ENCODE measurements at regions not wholly inside any gene's neighbourhood (a gene's known extent, or its start where the extent isn't known, plus 50 kb on each side); places are given as distances from the start of the nearest gene placed in this dataset.
A peak's percentile ranks its signal among the peaks of the same experiment; 100 is the strongest.
"Not testable (repeated sequence)": the region's sequence is repeated elsewhere in the genome, so short reads cannot be mapped to it uniquely, and the experiment has no call there.

GRCh38 chr3:103210583-103210982 lies 775.8 kb downstream of the ZPLD1 start:
- POLR2A ChIA-PET: no interaction called here
- CTCF ChIA-PET: no interaction called here
- no peak for TF ChIP-seq CTCF (IDR thresholded peaks at IDR 0.05; ENCODE audit: control extremely low read depth, extremely low read depth, low read depth, missing control alignments)
- no peak for DNase-seq (ENCODE audit: extremely low spot score)

- POLR2A ChIA-PET: no interaction called here
- CTCF ChIA-PET: no interaction called here
Observed at GRCh38 chr3:103218146-103218545, 783.3 kb downstream of the ZPLD1 start.

GRCh38 chr3:103218793-103219192 lies 784.0 kb downstream of the ZPLD1 start:
- no peak for TF ChIP-seq CTCF (IDR thresholded peaks at IDR 0.05; ENCODE audit: control extremely low read depth, extremely low read depth, low read depth, missing control alignments)
- ChIA-PET CTCF (no interaction called here), POLR2A (no interaction called here)
- peak; percentile 12 for DNase-seq (ENCODE audit: extremely low spot score)

More at GRCh38 chr3:103218146-103218545, 783.3 kb downstream of the ZPLD1 start:
- peak; percentile 56 for DNase-seq (ENCODE audit: extremely low spot score)
- TF ChIP-seq CTCF (IDR thresholded peaks at IDR 0.05; ENCODE audit: control extremely low read depth, extremely low read depth, low read depth, missing control alignments): no peak

GRCh38 chr3:103227651-103228050 lies 792.8 kb downstream of the ZPLD1 start:
- POLR2A ChIA-PET: no interaction called here
- DNase-seq (ENCODE audit: extremely low spot score): no peak
- CTCF ChIA-PET: no interaction called here
- no peak for TF ChIP-seq CTCF (IDR thresholded peaks at IDR 0.05; ENCODE audit: control extremely low read depth, extremely low read depth, low read depth, missing control alignments)

- DNase-seq (ENCODE audit: extremely low spot score): no peak
- POLR2A ChIA-PET: no interaction called here
- CTCF ChIA-PET: interaction anchor here (2.1 kb wide), 1 partner anchor 17 kb away, joined by 5 read pairs; no protein-coding TSS in a partner anchor
- TF ChIP-seq CTCF (IDR thresholded peaks at IDR 0.05; ENCODE audit: control extremely low read depth, extremely low read depth, low read depth, missing control alignments): no peak
Observed at GRCh38 chr3:103247459-103247858, 812.6 kb downstream of the ZPLD1 start.

- POLR2A ChIA-PET; DNase-seq (ENCODE audit: extremely low spot score); CTCF ChIA-PET: not testable (repeated sequence)
Observed at GRCh38 chr3:103254827-103255226, 820.0 kb downstream of the ZPLD1 start.

- DNase-seq (ENCODE audit: extremely low spot score): no peak
- TF ChIP-seq CTCF (IDR thresholded peaks at IDR 0.05; ENCODE audit: control extremely low read depth, extremely low read depth, low read depth, missing control alignments): no peak
- POLR2A ChIA-PET: no interaction called here
- CTCF ChIA-PET: no interaction called here
Observed at GRCh38 chr3:103269287-103269686, 834.5 kb downstream of the ZPLD1 start.

All from GM10248 (cell line).